HG02973 (cell line): ENCODE measurements at regions not wholly inside any gene's neighbourhood (a gene's known extent, or its start where the extent isn't known, plus 50 kb on each side); places are given as distances from the start of the nearest gene placed in this dataset.

Experiments used
- ATAC-seq: cut with Tn5 transposase; IDR thresholded peaks from one replicate; pipeline ENCODE4 v1.9.1; 2021; ENCODE audit warnings: moderate library complexity; ENCODE audit not compliant: unreplicated experiment

GRCh38 chr10:62545160-62546066, 171.2 kb downstream of the ZNF365 start:
- ATAC-seq: no peak

GRCh38 chr10:62548686-62549085, 174.5 kb downstream of the ZNF365 start:
- no peak for ATAC-seq

- ATAC-seq: no peak
These were observed 176.0 kb downstream of the ZNF365 start for GRCh38 chr10:62550173-62550572.

GRCh38 chr10:62554632-62555199, 180.5 kb downstream of the ZNF365 start:
- no peak for ATAC-seq

GRCh38 chr10:62559481-62560200, 185.5 kb downstream of the ZNF365 start:
- ATAC-seq: no peak

- no peak for ATAC-seq
These were observed 186.1 kb downstream of the ZNF365 start for GRCh38 chr10:62560201-62560819.

- no peak for ATAC-seq
These were observed 187.0 kb downstream of the ZNF365 start for GRCh38 chr10:62561151-62561550.

- ATAC-seq: no peak
These were observed 187.9 kb downstream of the ZNF365 start for GRCh38 chr10:62562101-62562500.

- ATAC-seq: no peak
These were observed 188.6 kb downstream of the ZNF365 start for GRCh38 chr10:62562795-62563194.

GRCh38 chr10:62573929-62574328, 199.8 kb downstream of the ZNF365 start:
- ATAC-seq: no peak

GRCh38 chr10:62577076-62577475, 202.9 kb downstream of the ZNF365 start:
- ATAC-seq: no peak

GRCh38 chr10:62577666-62578291, 203.6 kb downstream of the ZNF365 start:
- ATAC-seq: no peak

GRCh38 chr10:62578301-62578700, 204.1 kb downstream of the ZNF365 start:
- ATAC-seq: no peak

- ATAC-seq: no peak
These were observed 204.7 kb downstream of the ZNF365 start for GRCh38 chr10:62578916-62579315.

GRCh38 chr10:62580396-62580795, 206.2 kb downstream of the ZNF365 start:
- ATAC-seq: no peak

GRCh38 chr10:62581351-62581750, 207.2 kb downstream of the ZNF365 start:
- no peak for ATAC-seq

GRCh38 chr10:62582101-62582705, 208.0 kb downstream of the ZNF365 start:
- ATAC-seq: no peak

GRCh38 chr10:62582804-62583208, 208.6 kb downstream of the ZNF365 start:
- ATAC-seq: no peak

GRCh38 chr10:62583876-62584615, 209.9 kb downstream of the ZNF365 start:
- no peak for ATAC-seq

GRCh38 chr10:62584731-62585130, 210.6 kb downstream of the ZNF365 start:
- no peak for ATAC-seq
